Pancreas (tissue), 10 donors: ENCODE measurements at regions not wholly inside any gene's neighbourhood (a gene's known extent, or its start where the extent isn't known, plus 50 kb on each side); places are given as distances from the start of the nearest gene placed in this dataset.
A peak's percentile ranks its signal among the peaks of the same experiment; 100 is the strongest.
"Not testable (repeated sequence)": the region's sequence is repeated elsewhere in the genome, so short reads cannot be mapped to it uniquely, and the experiment has no call there.

Experiments
- ATAC-seq, 4 donors: fragments of 200-7000 bp; cut with Tn5 transposase; one replicate each; pipeline versions ENCODE4 v1.8.0 to v1.9.1; 2020; ENCODE audit warnings: mild to moderate bottlenecking in 4 of 4, moderate library complexity in 4 of 4
- DNase-seq, 6 donors: peaks; one replicate each; pipeline ENCODE4 v3.0.0-alpha.2; 2020
- FAIRE-seq: peaks from 2 replicates; lab custom pipeline; 2012; peaks lifted over from hg19 to GRCh38; lab: Jason Lieb, UNC
- H3K27ac ChIP-seq, 4 donors: fragments of 200-600 bp; sonication (generic); 1 replicate in 3 of 4; 2 replicates in 1 of 4; pipeline versions ENCODE4 v1.5.0 to v1.8.0; 2020
- H3K27me3 ChIP-seq, 4 donors: fragments of 200-600 bp; one replicate each; pipeline ENCODE4 v1.8.0; 2021
- H3K36me3 ChIP-seq, 3 donors: fragments of 200-600 bp; sonication (generic) in 1 of 3; one replicate each; pipeline versions ENCODE4 v1.5.0 to v1.8.0; 2020 to 2021
- H3K4me1 ChIP-seq, 3 donors: fragments of 200-600 bp; one replicate each; pipeline ENCODE4 v1.8.0; 2021
- H3K4me3 ChIP-seq, 4 donors: fragments of 200-600 bp; sonication (generic) in 2 of 4; one replicate each; pipeline versions ENCODE4 v1.5.0 to v1.8.0; 2020 to 2021
- H3K9me3 ChIP-seq, 4 donors: fragments of 200-600 bp; one replicate each; pipeline ENCODE4 v1.8.0; 2021
- WGBS, 2 donors: extraction: QIAGEN DNeasy Blood & Tissue Kit; methylation state at CpG; one replicate each; pipeline ENCODE4 v1.1.7; 2013; 5-methylcytosine and 5-hydroxymethylcytosine counted together
- intact Hi-C, 3 donors: fragments of 100-400 bp; cut with DNase I; formaldehyde crosslinking; loops; one replicate each; pipeline versions ENCODE4 v1.11.1 to v1.14.2; 2022
- TF ChIP-seq, protein P1 (sequence below), 4 donors: fragments of 200-600 bp; sonication (generic) in 3 of 4; IDR thresholded peaks; one replicate each; pipeline versions ENCODE4 v1.5.0 to v1.8.0; 2021; ENCODE audit warnings: antibody characterized with exemption in 4 of 4
- donor health status: healthy with polysubstance abuse.
- donor health status: DM: no; HTN: no; CAD: no; lungs with moderate emphysema.
- donor health status: DM: no; HTN: no; CAD: no.
- donor health status: control.
- donor health status: control.
- donor health status: Bipolar disorder and iron deficiency.
- donor health status: DM: yes; HTN: yes; CAD: no.
- donor health status: DM: no; HTN: no; CAD: no.
- donor health status: DM: no; HTN: no; CAD: no.
- donor health status: DM: yes; HTN: yes; CAD: no.

DNA sequence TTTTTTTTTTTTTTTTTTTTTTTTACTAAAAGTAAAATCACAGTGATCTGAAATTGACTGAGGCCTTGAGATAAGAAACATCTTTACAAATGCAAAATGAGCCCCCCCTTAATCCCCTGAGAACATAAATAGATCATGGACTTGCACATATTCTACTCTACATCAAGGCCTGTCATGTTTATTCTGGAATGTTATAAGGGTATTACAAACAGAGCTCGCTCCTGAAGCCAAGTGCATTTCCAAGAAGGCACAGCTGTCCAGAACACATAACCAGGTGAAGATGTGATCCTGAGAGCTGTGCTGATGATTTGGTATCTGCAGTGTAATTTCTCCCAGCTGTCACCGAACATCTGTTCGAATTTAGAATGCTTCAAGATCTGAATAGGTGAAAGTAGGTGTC is 384.5 kb downstream of the GPAT3 start:
- intact Hi-C loops = no loop called here
- H3K27me3 ChIP-seq = no peaks in the 10 kb centered on the region
- no peaks in the 10 kb centered on the region for H3K36me3 ChIP-seq
- FAIRE-seq (no peak), ATAC-seq (no peak), DNase-seq (no peak)
- TF ChIP-seq, protein P1, sequence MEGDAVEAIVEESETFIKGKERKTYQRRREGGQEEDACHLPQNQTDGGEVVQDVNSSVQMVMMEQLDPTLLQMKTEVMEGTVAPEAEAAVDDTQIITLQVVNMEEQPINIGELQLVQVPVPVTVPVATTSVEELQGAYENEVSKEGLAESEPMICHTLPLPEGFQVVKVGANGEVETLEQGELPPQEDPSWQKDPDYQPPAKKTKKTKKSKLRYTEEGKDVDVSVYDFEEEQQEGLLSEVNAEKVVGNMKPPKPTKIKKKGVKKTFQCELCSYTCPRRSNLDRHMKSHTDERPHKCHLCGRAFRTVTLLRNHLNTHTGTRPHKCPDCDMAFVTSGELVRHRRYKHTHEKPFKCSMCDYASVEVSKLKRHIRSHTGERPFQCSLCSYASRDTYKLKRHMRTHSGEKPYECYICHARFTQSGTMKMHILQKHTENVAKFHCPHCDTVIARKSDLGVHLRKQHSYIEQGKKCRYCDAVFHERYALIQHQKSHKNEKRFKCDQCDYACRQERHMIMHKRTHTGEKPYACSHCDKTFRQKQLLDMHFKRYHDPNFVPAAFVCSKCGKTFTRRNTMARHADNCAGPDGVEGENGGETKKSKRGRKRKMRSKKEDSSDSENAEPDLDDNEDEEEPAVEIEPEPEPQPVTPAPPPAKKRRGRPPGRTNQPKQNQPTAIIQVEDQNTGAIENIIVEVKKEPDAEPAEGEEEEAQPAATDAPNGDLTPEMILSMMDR (IDR thresholded peaks at IDR 0.05) = no peak
- no peak overlapping the region for H3K27ac ChIP-seq
- no peaks in the 10 kb centered on the region for H3K9me3 ChIP-seq
- no peaks in the 10 kb centered on the region for H3K4me1 ChIP-seq
- WGBS, 2 donors = 66 to 72% methylated on average over 3 of the region's 3 CpGs
- H3K4me3 ChIP-seq = no peak overlapping the region

DNA sequence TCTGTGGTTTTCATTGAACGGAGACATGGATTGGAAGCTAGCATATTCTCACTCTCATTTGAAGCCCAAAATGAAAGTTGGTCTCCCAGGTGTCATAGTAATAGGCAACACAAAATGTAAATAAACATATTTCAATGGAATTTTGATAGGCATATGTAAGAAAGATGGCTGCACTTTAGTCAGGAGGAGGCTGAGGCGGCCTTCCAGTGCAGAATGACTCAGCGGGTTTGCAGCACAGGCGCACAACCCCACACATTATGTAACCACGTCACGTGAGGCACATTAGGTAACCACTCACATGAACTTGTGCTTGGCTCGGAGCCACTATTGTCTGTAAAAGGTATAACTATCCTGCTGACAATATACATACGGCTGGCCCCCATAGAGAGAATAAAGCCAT is 381.7 kb downstream of the GPAT3 start:
- H3K27me3 ChIP-seq = no peaks in the 10 kb centered on the region
- FAIRE-seq = no peak
- no peak for ATAC-seq
- H3K4me1 ChIP-seq = no peaks in the 10 kb centered on the region
- no peak overlapping the region for H3K27ac ChIP-seq
- WGBS, 2 donors = 72 to 84% methylated on average over 8 of the region's 8 CpGs
- H3K4me3 ChIP-seq = no peak overlapping the region
- intact Hi-C loops = no loop called here
- H3K36me3 ChIP-seq = no peaks in the 10 kb centered on the region
- TF ChIP-seq, protein P1 (IDR thresholded peaks at IDR 0.05) = no peak
- H3K9me3 ChIP-seq = no peaks in the 10 kb centered on the region
- DNase-seq = no peak

DNA sequence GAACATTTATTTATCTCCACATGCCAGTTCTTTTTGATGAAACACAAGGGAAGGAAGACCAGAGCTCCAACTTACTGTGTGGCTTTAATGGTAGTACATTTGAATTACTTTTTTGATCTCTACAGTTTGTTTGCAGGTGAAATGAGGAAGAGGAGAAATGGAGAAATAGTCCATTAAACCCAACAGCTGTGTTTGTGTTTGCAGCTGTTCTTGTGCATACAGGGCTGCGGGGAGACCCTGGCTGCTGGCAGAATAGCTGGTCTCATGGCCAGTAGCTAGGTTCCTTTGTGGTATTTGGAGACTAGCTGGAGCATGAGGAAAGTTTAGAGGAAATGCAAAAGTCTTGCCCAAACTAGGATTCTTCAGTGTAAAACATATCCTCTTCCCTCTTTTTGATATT is 374.8 kb downstream of the GPAT3 start:
- Histone ChIP-seq H3K4me1 (no peaks in the 10 kb centered on the region), H3K9me3 (no peaks in the 10 kb centered on the region), H3K4me3 (no peak overlapping the region), H3K36me3 (no peaks in the 10 kb centered on the region), H3K27me3 (no peaks in the 10 kb centered on the region), H3K27ac (no peak overlapping the region)
- FAIRE-seq (no peak), DNase-seq (no peak), ATAC-seq (no peak)
- intact Hi-C loops = no loop called here
- TF ChIP-seq, protein P1 (IDR thresholded peaks at IDR 0.05) = no peak
- 23 to 38% methylated on average over 1 of the region's 1 CpG for WGBS, 2 donors

DNA sequence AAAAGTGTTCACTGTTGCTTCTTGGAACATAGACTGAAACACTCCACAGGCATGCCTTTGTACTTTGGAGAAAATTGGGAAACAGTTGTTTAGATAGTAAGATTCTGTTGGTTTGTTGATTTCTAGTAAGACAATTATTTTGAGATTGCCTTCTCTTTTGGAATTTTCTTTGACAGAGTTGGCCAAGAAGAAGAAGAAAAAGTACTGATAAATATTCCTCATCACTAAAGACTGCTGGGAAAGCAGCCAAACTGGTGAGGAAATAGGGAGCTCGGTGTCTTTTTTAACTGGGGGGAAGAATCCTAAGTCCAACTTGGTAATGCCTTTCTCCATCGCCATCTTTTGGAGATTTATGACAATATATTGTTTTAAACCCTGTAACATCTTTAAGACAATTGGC is 370.7 kb downstream of the GPAT3 start:
- H3K27ac ChIP-seq = no peak overlapping the region
- intact Hi-C loops = no loop called here
- H3K4me3 ChIP-seq = no peak overlapping the region
- FAIRE-seq = no peak
- no peak for DNase-seq
- H3K4me1 ChIP-seq = no peaks in the 10 kb centered on the region
- 63 to 70% methylated on average over 2 of the region's 2 CpGs for WGBS, 2 donors
- no peaks in the 10 kb centered on the region for H3K36me3 ChIP-seq
- TF ChIP-seq, protein P1 (IDR thresholded peaks at IDR 0.05) = no peak
- no peaks in the 10 kb centered on the region for H3K27me3 ChIP-seq
- no peaks in the 10 kb centered on the region for H3K9me3 ChIP-seq
- ATAC-seq = no peak

DNA sequence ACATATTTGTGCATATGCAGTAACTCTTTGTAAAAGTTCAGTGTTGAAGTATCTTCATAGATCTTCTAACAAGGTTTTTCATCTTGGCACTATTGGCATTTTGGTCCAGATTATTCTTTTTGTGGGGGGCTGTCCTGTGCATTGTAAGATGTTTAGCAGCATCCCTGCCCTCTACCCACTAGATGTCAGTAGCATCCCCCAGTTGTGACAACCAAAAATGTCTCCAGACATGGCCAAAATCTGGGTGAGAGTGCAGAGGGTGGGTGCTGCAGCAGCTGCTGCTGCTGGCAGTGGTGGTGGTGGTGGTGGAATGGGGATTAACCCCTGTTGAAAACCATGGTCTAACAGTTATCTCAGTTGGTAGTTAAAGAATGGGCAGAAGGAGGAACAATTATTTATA is 370.0 kb downstream of the GPAT3 start:
- H3K4me1 ChIP-seq = no peaks in the 10 kb centered on the region

DNA sequence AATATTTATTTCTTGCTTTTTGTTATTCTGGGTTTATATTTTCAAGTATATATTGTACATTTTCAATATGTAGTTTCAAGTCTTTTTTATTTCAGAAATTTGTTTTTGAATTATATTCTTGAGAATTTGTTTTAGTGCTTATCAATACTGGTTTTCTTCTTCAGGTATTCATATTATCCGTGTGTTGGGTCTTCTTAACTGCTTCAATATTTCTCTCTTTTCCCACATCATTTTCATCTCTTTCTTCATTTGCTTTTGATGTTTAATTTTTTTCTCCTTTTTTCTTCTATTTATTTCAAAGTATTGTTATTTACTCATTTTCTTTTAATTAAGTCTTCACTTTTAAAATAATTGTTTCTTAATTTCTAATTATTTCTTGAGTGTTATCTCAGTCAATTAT is 367.8 kb downstream of the GPAT3 start:
- H3K9me3 ChIP-seq, H3K4me3 ChIP-seq, H3K27ac ChIP-seq, H3K36me3 ChIP-seq, intact Hi-C loops, DNase-seq, H3K4me1 ChIP-seq, H3K27me3 ChIP-seq, ATAC-seq: not testable (repeated sequence)
- 0 to 29% methylated on average over 1 of the region's 1 CpG for WGBS, 2 donors
- peak; percentile 88 for FAIRE-seq

More for the DNA sequence above, 370.0 kb downstream of the GPAT3 start:
- no peak for ATAC-seq
- TF ChIP-seq, protein P1 (IDR thresholded peaks at IDR 0.05) = no peak
- no peak overlapping the region for H3K27ac ChIP-seq
- no peaks in the 10 kb centered on the region for H3K36me3 ChIP-seq
- no peak for DNase-seq
- intact Hi-C loops = no loop called here
- no peak overlapping the region for H3K4me3 ChIP-seq
- no peaks in the 10 kb centered on the region for H3K9me3 ChIP-seq
- FAIRE-seq = no peak
- no peaks in the 10 kb centered on the region for H3K27me3 ChIP-seq
